ENCODE measurements at regions not wholly inside any gene's neighbourhood (a gene's known extent, or its start where the extent isn't known, plus 50 kb on each side); places are given as distances from the start of the nearest gene placed in this dataset.
"Not testable (repeated sequence)": the region's sequence is repeated elsewhere in the genome, so short reads cannot be mapped to it uniquely, and the experiment has no call there.

- DNase-seq = no peak
Observed at GRCh38 chr21:17679002-17679600, 66.4 kb upstream of the BTG3 start.

DNA sequence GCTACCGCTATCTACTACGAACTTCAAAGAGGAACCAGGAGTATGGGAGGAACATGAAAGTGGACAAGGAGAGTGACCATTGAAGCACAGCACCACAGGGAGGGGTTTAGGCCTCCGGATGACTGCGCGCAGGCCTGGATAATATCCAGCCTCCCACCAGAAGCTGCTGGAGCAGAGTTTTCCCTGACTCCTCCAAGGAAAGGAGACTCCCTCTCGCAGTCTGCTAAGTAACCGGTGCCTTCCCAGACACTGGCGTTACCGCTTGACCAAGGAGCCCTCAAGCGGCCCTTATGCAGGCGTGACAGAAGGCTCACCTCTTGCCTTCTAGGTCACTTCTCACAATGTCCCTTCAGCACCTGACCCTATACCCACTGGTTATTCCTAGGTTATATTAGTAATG lies 64.2 kb upstream of the BTG3 start:
- not testable (repeated sequence) for DNase-seq

DNA sequence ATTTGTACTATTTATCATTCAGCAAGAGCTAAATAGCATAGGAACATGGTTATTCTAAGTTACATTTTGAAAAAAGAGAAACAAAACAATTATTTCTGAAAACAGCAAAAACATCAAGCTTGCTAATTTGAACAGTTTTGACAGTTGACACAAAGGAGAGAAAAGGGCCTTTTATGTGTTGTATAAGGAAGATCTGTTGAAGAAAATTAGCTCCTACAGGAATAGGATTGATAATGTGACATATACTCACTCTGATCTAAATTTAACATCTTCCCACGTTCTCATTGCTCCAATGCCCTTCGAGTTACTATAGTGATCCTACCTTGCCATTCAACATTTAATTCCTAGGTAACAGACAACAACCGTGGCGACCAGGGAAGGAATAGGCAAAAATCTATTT lies 61.4 kb upstream of the BTG3 start:
- no peak for DNase-seq

DNA sequence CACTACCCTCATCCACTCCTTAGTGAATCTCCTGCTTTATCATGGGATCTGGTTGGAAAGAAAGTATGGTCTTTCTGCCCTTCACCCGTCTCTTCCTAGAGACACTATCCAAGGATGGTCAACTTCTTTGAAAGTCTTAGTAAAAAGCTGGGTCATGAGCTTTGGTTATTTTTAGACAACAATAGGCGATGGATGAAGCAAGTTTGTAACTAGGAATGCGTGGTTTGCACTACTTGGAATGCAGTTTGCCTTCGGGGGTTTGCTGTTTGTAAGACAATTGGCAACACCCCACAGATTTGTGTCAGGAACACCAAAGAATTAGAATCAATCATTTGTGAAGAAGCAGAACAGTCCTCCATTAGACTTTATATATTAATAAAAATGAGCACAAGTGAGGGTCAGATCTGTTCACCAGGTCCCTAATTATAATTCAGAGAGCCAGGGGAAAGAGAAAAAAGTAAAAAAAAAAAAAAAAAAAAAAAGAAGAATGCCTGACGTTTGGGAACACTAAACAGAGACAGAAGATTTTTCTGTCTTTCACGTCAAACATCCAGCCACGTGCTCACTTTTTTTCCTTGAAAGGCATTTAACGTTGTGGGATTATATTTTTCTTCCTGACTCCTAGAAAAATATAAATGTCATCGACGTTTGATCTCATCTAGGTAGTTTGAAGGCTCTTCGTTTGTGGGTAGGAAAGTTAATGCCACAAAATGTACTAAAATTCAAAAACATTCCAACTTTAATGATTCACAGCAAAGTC lies 60.7 kb upstream of the BTG3 start:
- no peak for DNase-seq

GRCh38 chr21:17671733-17672132 lies 59.0 kb upstream of the BTG3 start:
- DNase-seq = no peak

DNA sequence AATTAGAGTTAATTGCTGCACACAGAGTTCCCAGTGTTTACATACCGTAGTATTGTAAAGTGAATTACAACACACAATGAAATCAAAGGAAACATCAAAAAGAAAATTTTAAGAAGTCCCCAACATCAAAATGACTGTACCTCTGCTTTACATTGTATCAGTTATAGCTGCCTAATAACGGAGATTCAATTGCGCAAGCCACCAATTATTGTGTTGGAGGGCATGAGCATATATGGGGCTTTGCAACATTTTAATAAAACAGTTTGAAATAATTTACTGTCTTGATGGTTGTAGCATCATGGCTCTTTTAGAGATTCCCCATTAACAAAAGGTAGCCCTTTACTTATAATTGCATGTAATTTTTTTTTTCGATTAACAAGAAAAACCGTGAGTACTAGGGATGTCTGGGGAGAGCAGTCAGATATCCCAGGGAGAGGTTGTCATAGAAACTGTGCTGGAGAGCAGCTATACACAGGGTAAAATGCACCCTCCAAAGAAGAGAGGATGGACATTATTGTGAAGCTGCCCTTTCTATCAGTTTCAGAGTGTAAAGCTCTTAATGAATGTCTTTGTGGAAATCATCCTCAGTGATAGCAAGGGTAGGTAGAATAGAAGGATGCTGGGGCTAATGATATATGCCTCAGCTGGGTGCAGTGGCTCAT lies 55.9 kb upstream of the BTG3 start:
- no peak for DNase-seq

GRCh38 chr21:17667256-17667655 lies 54.6 kb upstream of the BTG3 start:
- no peak for DNase-seq
